Activated B cell treated with CpG ODN at 0.5 μM for 24 hours (primary cell): ENCODE measurements at regions not wholly inside any gene's neighbourhood (a gene's known extent, or its start where the extent isn't known, plus 50 kb on each side); places are given as distances from the start of the nearest gene placed in this dataset.
"Not testable (repeated sequence)": the region's sequence is repeated elsewhere in the genome, so short reads cannot be mapped to it uniquely, and the experiment has no call there.

Experiments
- ATAC-seq: fragments of 200-7000 bp; cut with Tn5 transposase; one replicate; pipeline ENCODE4 v1.10.0; 2021; ENCODE audit warnings: low read depth, mild to moderate bottlenecking, moderate library complexity
- CTCF ChIA-PET: fragments of 350-600 bp; sonication (Branson Sonifier 250); formaldehyde crosslinking; loops from one replicate; lab custom pipeline; 2021; ENCODE audit warnings: antibody characterized with exemption; lab: Charles Lee
- POLR2A ChIA-PET: fragments of 350-600 bp; sonication (Branson Sonifier 250); formaldehyde crosslinking; loops from one replicate; lab custom pipeline; 2021; ENCODE audit warnings: antibody characterized with exemption; lab: Charles Lee
- DNase-seq: peaks from one replicate; pipeline ENCODE4 v3.0.0; 2022
- H3K27ac Mint-ChIP-seq: one replicate; pipeline ENCODE4 v1.8.0; 2020; ENCODE audit warnings: mixed read lengths
- H3K27me3 Mint-ChIP-seq: one replicate; pipeline ENCODE4 v1.8.0; 2021; ENCODE audit warnings: mixed read lengths
- H3K36me3 Mint-ChIP-seq: one replicate; pipeline ENCODE4 v1.8.0; 2021; ENCODE audit warnings: low read depth, mixed read lengths
- H3K4me1 Mint-ChIP-seq: one replicate; pipeline ENCODE4 v1.8.0; 2021; ENCODE audit warnings: mixed read lengths
- H3K4me3 Mint-ChIP-seq: one replicate; pipeline ENCODE4 v1.8.0; 2020; ENCODE audit warnings: mild to moderate bottlenecking, mixed read lengths
- H3K9me3 Mint-ChIP-seq: one replicate; pipeline ENCODE4 v1.8.0; 2020; ENCODE audit warnings: mixed read lengths
- intact Hi-C: fragments of 100-400 bp; cut with micrococcal nuclease; formaldehyde crosslinking; loops from one replicate; pipeline ENCODE4 v1.15.1; 2024
- TF ChIP-seq, protein P1 (sequence below): fragments of 200-600 bp; IDR thresholded peaks from one replicate; pipeline ENCODE4 v1.8.0; 2022; ENCODE audit warnings: antibody characterized with exemption, mild to moderate bottlenecking

DNA sequence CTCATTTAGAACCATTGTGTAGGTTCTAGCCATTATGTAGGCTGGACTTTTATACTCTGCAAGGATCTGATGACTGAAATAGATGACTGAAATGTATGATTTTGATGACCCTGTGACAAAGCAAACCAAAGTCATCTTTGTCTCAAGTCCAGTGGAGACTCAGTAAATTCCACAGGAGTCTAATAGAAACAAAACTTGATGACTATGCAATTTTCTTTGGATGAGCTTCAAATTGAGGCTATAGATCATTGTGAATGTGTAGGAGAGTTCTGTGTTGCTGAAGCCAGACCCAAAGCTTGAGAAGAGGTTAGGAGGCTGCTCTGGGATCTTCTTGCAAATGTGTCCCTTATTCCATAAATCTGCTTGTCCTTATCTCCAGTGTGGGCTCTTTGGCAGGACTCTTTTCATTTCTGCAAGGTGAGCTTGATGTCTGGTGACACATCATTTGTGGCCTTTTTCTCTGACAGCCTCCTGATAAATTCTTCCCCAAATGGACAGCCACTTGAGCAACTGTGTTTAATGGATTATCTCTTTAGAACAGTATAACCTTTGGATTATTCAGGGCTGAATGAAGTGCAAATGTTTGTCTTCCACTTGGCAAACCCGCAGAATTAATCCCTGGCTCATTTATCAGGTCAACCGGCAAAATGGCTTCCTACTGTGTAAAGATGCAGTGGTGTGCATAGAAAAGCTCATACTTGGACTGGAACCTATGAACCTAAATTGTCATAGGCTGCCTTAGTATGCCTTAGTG is 235.1 kb upstream of the ANKH start:
- no peaks in the 10 kb centered on the region for H3K9me3 Mint-ChIP-seq
- H3K4me1 Mint-ChIP-seq = no peaks in the 10 kb centered on the region
- ChIA-PET CTCF (interaction anchor here (1.1 to 2.8 kb wide), 4 partner anchors 8 to 1349 kb away, joined by 3 to 10 read pairs (median 6); no protein-coding TSS in a partner anchor), POLR2A (no interaction called here)
- intact Hi-C loops = loop anchor here (5.0 kb wide), 1 partner anchor 686 kb away; no protein-coding TSS in a partner anchor
- DNase-seq = no peak
- no peak overlapping the region for H3K4me3 Mint-ChIP-seq
- ATAC-seq = no peak
- H3K27me3 Mint-ChIP-seq = no peaks in the 10 kb centered on the region
- no peaks in the 10 kb centered on the region for H3K36me3 Mint-ChIP-seq
- TF ChIP-seq, protein P1, sequence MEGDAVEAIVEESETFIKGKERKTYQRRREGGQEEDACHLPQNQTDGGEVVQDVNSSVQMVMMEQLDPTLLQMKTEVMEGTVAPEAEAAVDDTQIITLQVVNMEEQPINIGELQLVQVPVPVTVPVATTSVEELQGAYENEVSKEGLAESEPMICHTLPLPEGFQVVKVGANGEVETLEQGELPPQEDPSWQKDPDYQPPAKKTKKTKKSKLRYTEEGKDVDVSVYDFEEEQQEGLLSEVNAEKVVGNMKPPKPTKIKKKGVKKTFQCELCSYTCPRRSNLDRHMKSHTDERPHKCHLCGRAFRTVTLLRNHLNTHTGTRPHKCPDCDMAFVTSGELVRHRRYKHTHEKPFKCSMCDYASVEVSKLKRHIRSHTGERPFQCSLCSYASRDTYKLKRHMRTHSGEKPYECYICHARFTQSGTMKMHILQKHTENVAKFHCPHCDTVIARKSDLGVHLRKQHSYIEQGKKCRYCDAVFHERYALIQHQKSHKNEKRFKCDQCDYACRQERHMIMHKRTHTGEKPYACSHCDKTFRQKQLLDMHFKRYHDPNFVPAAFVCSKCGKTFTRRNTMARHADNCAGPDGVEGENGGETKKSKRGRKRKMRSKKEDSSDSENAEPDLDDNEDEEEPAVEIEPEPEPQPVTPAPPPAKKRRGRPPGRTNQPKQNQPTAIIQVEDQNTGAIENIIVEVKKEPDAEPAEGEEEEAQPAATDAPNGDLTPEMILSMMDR = no peak
- H3K27ac Mint-ChIP-seq = no peak overlapping the region

DNA sequence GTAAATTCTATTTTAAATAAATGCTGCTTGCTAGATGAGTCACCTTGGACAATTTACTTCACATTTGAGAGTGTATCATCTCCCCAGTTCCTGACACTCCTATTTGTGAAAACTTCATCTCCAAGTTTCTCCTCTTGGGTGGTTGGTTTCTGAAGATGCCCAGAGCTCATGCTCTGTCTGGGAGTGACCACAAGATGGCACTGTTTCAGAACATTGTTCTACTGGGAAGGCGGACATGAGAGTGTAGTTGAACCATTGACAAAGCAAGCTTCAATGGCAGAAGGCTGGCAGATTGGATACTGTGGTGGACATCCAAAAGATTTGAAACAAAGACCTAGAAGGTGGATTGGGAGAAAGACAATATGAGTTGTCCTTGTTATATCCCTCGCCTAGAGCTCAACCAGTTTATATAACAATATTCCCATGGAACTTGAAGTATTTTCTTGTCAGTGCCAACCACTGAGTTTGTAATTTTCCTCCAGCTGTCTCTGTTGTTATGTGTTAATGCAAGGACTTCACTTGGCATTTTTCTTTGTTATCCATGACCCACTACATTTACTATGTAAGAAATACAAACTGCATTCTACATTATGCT is 234.3 kb upstream of the ANKH start:
- H3K4me1 Mint-ChIP-seq = no peaks in the 10 kb centered on the region
- ATAC-seq = no peak
- H3K4me3 Mint-ChIP-seq = no peak overlapping the region
- DNase-seq = no peak
- H3K27ac Mint-ChIP-seq = no peak overlapping the region
- intact Hi-C loops = loop anchor here (5.0 kb wide), 1 partner anchor 686 kb away; no protein-coding TSS in a partner anchor
- H3K9me3 Mint-ChIP-seq = no peaks in the 10 kb centered on the region
- POLR2A ChIA-PET = no interaction called here
- CTCF ChIA-PET = interaction anchor here (1.2 to 2.8 kb wide), 3 partner anchors 9 to 1350 kb away, joined by 4 to 10 read pairs (median 8); no protein-coding TSS in a partner anchor
- H3K27me3 Mint-ChIP-seq = no peaks in the 10 kb centered on the region
- TF ChIP-seq, protein P1 = peak; percentile 37
- H3K36me3 Mint-ChIP-seq = no peaks in the 10 kb centered on the region

DNA sequence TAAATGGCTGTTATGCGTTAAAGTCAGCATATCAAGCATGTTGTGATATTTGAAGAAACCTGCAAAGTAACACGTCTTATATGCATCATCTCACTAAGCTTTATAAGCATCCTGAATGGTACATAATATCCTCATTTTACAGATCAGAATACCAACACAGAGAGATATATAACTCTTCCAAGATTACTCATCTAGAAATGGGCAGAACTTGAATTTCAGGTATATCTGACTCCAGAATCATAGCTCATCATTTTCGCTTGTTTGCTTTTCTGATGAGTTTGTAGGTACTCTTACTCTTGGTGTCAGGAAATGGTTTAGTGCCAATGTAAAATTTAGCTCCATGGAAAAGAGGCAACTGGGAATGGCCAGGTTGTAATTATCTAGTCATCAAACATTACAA is 232.3 kb upstream of the ANKH start:
- H3K27ac Mint-ChIP-seq = no peak overlapping the region
- TF ChIP-seq, protein P1 = no peak
- peaks cover 2% of the 10 kb centered on the region for H3K27me3 Mint-ChIP-seq
- CTCF ChIA-PET = interaction anchor here (2.8 kb wide), 1 partner anchor 11 kb away, joined by 10 read pairs; no protein-coding TSS in a partner anchor
- POLR2A ChIA-PET = no interaction called here
- no peaks in the 10 kb centered on the region for H3K36me3 Mint-ChIP-seq
- ATAC-seq (no peak), DNase-seq (no peak)
- no peaks in the 10 kb centered on the region for H3K9me3 Mint-ChIP-seq
- H3K4me3 Mint-ChIP-seq = no peak overlapping the region
- intact Hi-C loops = no loop called here
- H3K4me1 Mint-ChIP-seq = no peaks in the 10 kb centered on the region

DNA sequence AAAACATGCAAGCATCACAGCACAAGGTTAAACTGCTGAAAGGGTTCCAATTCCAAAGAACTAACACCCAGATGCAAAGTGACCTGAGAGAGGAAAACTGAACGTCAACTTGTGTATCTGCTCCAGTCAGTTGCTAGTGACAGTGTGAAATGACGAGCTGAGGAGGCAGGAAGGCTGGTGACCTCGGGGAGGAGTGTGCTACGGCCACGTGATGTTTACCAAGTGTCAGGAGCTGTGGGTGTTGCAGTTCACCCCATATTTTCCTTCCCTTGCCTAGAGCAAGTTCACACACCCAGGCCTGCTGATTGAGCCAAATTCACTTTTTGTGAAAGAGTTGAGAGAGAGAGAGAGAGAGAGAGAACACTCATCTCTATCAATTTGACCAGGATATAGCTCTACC is 231.6 kb upstream of the ANKH start:
- no peak for DNase-seq
- POLR2A ChIA-PET = no interaction called here
- intact Hi-C loops = no loop called here

DNA sequence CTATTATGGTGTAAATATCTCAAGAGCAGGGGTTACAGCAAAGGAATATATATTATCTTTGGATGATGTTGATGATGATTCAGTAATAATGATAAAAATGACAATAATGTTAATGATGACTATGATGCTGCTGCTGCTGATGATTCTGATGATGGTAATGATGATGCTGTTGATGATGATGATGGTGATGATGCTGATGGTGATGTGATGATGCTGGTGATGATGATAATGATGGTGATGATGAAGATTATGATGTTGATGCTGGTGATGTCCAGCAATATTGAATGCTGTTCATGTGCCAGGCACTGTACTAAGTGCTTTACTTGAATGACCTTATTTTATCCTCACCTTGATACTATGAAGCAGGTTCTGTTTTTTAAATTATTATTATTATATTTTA is 226.0 kb upstream of the ANKH start:
- ChIA-PET CTCF (no interaction called here), POLR2A (no interaction called here)
- intact Hi-C loops = no loop called here
- ATAC-seq = no peak
- H3K36me3 Mint-ChIP-seq = no peaks in the 10 kb centered on the region
- no peaks in the 10 kb centered on the region for H3K9me3 Mint-ChIP-seq
- peaks cover 2% of the 10 kb centered on the region for H3K27me3 Mint-ChIP-seq
- TF ChIP-seq, protein P1 = no peak
- no peak for DNase-seq
- no peak overlapping the region for H3K4me3 Mint-ChIP-seq
- no peak overlapping the region for H3K27ac Mint-ChIP-seq
- H3K4me1 Mint-ChIP-seq = no peaks in the 10 kb centered on the region

More for the DNA sequence above, 231.6 kb upstream of the ANKH start:
- Mint-ChIP-seq H3K4me1 (no peaks in the 10 kb centered on the region), H3K9me3 (no peaks in the 10 kb centered on the region), H3K36me3 (no peaks in the 10 kb centered on the region), H3K27me3 (peaks cover 2% of the 10 kb centered on the region), H3K4me3 (no peak overlapping the region), H3K27ac (no peak overlapping the region)
- TF ChIP-seq, protein P1 = no peak
- no peak for ATAC-seq
- CTCF ChIA-PET = no interaction called here

DNA sequence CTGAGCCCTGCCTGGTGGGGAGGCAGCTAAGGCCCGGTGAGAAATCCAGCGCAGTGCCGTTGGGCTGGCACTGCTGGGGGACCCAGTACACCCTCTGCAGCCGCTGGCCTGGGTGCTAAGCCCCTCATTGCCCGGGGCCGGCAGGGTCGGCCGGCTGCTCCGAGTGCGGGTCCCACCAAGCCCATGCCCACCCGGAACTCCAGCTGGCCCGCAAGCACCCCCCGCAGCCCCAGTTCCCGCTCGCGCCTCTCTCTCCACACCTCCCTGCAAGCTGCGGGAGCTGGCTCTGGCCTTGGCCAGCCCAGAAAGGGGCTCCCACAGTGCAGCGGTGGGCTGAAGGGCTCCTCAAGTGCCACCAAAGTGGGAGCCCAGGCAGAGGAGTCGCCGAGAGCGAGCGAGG is 225.1 kb upstream of the ANKH start:
- H3K9me3 Mint-ChIP-seq, ATAC-seq, H3K27me3 Mint-ChIP-seq, H3K36me3 Mint-ChIP-seq, DNase-seq, H3K4me3 Mint-ChIP-seq, CTCF ChIA-PET, intact Hi-C loops, H3K4me1 Mint-ChIP-seq, H3K27ac Mint-ChIP-seq, POLR2A ChIA-PET: not testable (repeated sequence)
